ENCODE measurements at regions not wholly inside any gene's neighbourhood (a gene's known extent, or its start where the extent isn't known, plus 50 kb on each side); places are given as distances from the start of the nearest gene placed in this dataset.

- intact Hi-C loops (cut with DNase I), result no loop called here
Observed at GRCh38 chr1:239562095-239562494, 175.7 kb downstream of the CHRM3 start.

GRCh38 chr1:239563681-239564080 lies 177.3 kb downstream of the CHRM3 start:
- Histone ChIP-seq H3K4me1 (ENCODE audit: insufficient read depth) (no peaks in the 10 kb centered on the region), H3K9me3 (no peaks in the 10 kb centered on the region), H3K27me3 (no peaks in the 10 kb centered on the region), H3K27ac (no peak overlapping the region), H3K4me3 (no peak overlapping the region), H3K36me3 (no peaks in the 10 kb centered on the region)
- WGBS, 3 donors, result 13 to 16% (median 15%) methylated on average over 2 of the region's 2 CpGs
- no peak for TF ChIP-seq EP300 (IDR thresholded peaks at IDR 0.05)
- TF ChIP-seq, protein P1, sequence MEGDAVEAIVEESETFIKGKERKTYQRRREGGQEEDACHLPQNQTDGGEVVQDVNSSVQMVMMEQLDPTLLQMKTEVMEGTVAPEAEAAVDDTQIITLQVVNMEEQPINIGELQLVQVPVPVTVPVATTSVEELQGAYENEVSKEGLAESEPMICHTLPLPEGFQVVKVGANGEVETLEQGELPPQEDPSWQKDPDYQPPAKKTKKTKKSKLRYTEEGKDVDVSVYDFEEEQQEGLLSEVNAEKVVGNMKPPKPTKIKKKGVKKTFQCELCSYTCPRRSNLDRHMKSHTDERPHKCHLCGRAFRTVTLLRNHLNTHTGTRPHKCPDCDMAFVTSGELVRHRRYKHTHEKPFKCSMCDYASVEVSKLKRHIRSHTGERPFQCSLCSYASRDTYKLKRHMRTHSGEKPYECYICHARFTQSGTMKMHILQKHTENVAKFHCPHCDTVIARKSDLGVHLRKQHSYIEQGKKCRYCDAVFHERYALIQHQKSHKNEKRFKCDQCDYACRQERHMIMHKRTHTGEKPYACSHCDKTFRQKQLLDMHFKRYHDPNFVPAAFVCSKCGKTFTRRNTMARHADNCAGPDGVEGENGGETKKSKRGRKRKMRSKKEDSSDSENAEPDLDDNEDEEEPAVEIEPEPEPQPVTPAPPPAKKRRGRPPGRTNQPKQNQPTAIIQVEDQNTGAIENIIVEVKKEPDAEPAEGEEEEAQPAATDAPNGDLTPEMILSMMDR (IDR thresholded peaks at IDR 0.05), result no peak
- TF ChIP-seq POLR2A (IDR thresholded peaks at IDR 0.05), result no peak
- no peak for DNase-seq
- intact Hi-C loops (cut with DNase I), result no loop called here

More at GRCh38 chr1:239562095-239562494, 175.7 kb downstream of the CHRM3 start:
- WGBS, 3 donors, result 81 to 89% (median 85%) methylated on average over 6 of the region's 6 CpGs
- Histone ChIP-seq H3K27me3 (no peaks in the 10 kb centered on the region), H3K4me3 (no peak overlapping the region), H3K36me3 (no peaks in the 10 kb centered on the region), H3K27ac (no peak overlapping the region), H3K4me1 (ENCODE audit: insufficient read depth) (no peaks in the 10 kb centered on the region), H3K9me3 (no peaks in the 10 kb centered on the region)
- DNase-seq, result no peak
- TF ChIP-seq EP300 (IDR thresholded peaks at IDR 0.05), result no peak
- no peak for TF ChIP-seq POLR2A (IDR thresholded peaks at IDR 0.05)
- TF ChIP-seq, protein P1 (IDR thresholded peaks at IDR 0.05), result no peak

DNA sequence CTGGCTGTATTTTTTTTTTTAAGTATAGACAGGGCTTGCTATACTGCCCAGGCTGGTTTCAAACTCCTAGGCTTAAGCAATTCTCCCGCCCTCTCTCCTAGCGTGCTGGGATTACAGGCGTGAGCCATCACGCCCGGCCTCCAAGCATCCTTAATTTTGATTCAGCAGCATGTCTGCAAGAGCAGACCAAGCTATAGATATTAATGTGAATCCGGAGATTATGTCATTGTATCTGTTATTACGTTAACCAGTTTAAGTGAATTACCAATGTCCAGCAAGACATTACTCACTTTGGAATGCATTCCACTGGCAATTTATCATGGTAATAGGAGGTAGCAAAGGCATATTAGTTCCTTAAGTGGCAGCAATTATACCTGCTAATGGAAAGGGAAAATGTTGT lies 179.7 kb downstream of the CHRM3 start:
- Histone ChIP-seq H3K9me3 (no peaks in the 10 kb centered on the region), H3K4me3 (no peak overlapping the region), H3K27me3 (no peaks in the 10 kb centered on the region), H3K27ac (no peak overlapping the region), H3K4me1 (ENCODE audit: insufficient read depth) (no peaks in the 10 kb centered on the region), H3K36me3 (no peaks in the 10 kb centered on the region)
- no peak for DNase-seq
- WGBS, 3 donors, result 87 to 98% (median 97%) methylated on average over 7 of the region's 7 CpGs
- intact Hi-C loops (cut with DNase I), result no loop called here
- TF ChIP-seq POLR2A (IDR thresholded peaks at IDR 0.05) (no peak), EP300 (IDR thresholded peaks at IDR 0.05) (no peak)
- TF ChIP-seq, protein P1 (IDR thresholded peaks at IDR 0.05), result no peak

DNA sequence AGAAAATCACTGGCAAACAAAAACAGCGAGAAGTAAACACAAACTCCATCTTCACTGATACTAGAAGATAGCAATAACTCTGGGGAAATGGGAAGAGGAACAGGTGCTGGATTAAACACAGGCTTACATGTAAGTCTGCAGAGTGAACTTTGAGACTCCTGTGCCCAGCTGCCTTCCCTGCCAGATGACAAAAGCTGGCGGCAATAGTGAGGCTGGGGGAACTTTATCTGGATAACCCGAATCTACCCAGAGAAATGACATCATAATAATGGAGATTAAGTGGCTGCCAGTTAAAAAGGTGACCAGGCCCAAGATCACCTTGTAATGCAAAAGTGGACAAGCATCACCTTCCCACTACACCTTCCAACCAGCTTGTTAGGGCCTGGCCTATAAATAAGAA lies 184.5 kb downstream of the CHRM3 start:
- Histone ChIP-seq H3K27ac (no peak overlapping the region), H3K4me1 (ENCODE audit: insufficient read depth) (no peaks in the 10 kb centered on the region), H3K9me3 (no peaks in the 10 kb centered on the region), H3K36me3 (no peaks in the 10 kb centered on the region), H3K4me3 (no peak overlapping the region), H3K27me3 (no peaks in the 10 kb centered on the region)
- 88 to 92% (median 92%) methylated on average over 3 of the region's 3 CpGs for WGBS, 3 donors
- intact Hi-C loops (cut with DNase I), result no loop called here
- TF ChIP-seq EP300 (IDR thresholded peaks at IDR 0.05) (no peak), POLR2A (IDR thresholded peaks at IDR 0.05) (no peak)
- TF ChIP-seq, protein P1 (IDR thresholded peaks at IDR 0.05), result no peak
- DNase-seq, result no peak

- no peaks in the 10 kb centered on the region for H3K9me3 ChIP-seq
- intact Hi-C loops (cut with DNase I), result no loop called here
Observed at GRCh38 chr1:239572183-239572582, 185.8 kb downstream of the CHRM3 start.

More at GRCh38 chr1:239572183-239572582, 185.8 kb downstream of the CHRM3 start:
- TF ChIP-seq, protein P1 (IDR thresholded peaks at IDR 0.05), result no peak
- TF ChIP-seq POLR2A (IDR thresholded peaks at IDR 0.05) (no peak), EP300 (IDR thresholded peaks at IDR 0.05) (no peak)
- Histone ChIP-seq H3K36me3 (no peaks in the 10 kb centered on the region), H3K4me3 (no peak overlapping the region), H3K4me1 (ENCODE audit: insufficient read depth) (no peaks in the 10 kb centered on the region), H3K27me3 (no peaks in the 10 kb centered on the region), H3K27ac (no peak overlapping the region)
- WGBS, 3 donors, result 86 to 88% (median 86%) methylated on average over 4 of the region's 4 CpGs
- no peak for DNase-seq

All from ovary (tissue), 7 donors.